C4-2B (cell line): ENCODE measurements at regions not wholly inside any gene's neighbourhood (a gene's known extent, or its start where the extent isn't known, plus 50 kb on each side); places are given as distances from the start of the nearest gene placed in this dataset.

Experiments
- ZFX ChIP-seq: fragments of 450-650 bp; IDR thresholded peaks from 2 replicates; pipeline ENCODE4 v1.6.1; 2017
- TF ChIP-seq, protein P1 (sequence below): fragments of 450-650 bp; conservative IDR thresholded peaks from 2 replicates; pipeline ENCODE4 v1.5.1; 2017; ENCODE audit warnings: mild to moderate bottlenecking

DNA sequence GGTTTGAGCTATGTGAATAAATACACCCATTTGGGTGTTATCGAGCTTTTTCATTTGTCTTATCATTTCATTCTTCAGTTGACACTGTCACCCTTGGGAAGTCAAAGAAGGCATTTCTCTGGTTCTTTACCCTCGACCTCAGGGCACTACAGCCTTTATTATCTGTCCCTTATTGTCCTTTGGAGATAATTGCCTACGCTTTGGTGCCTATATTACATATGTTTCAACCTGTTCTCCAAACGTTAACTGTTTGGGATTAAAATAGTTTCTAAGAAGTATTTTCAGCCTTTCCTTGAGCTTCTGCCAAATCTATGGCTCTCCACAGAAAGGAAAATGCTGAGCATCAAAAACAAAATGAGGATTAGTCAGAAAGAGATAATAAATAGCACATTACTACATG is 395.4 kb upstream of the ADAMTS9 start:
- TF ChIP-seq, protein P1, sequence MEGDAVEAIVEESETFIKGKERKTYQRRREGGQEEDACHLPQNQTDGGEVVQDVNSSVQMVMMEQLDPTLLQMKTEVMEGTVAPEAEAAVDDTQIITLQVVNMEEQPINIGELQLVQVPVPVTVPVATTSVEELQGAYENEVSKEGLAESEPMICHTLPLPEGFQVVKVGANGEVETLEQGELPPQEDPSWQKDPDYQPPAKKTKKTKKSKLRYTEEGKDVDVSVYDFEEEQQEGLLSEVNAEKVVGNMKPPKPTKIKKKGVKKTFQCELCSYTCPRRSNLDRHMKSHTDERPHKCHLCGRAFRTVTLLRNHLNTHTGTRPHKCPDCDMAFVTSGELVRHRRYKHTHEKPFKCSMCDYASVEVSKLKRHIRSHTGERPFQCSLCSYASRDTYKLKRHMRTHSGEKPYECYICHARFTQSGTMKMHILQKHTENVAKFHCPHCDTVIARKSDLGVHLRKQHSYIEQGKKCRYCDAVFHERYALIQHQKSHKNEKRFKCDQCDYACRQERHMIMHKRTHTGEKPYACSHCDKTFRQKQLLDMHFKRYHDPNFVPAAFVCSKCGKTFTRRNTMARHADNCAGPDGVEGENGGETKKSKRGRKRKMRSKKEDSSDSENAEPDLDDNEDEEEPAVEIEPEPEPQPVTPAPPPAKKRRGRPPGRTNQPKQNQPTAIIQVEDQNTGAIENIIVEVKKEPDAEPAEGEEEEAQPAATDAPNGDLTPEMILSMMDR: no peak
- no peak for TF ChIP-seq ZFX
